Uterus (tissue), 2 donors: ENCODE measurements at regions not wholly inside any gene's neighbourhood (a gene's known extent, or its start where the extent isn't known, plus 50 kb on each side); places are given as distances from the start of the nearest gene placed in this dataset.

Experiments used
- CTCF ChIP-seq, 4 experiments: fragments of 200-600 bp in 2 of 4; fragments of 450-650 bp in 2 of 4; sonication (generic) in 2 of 4; IDR thresholded peaks; one replicate each; pipeline ENCODE4 v1.5.1; 2016 to 2019; ENCODE audit warnings: antibody characterized with exemption in 4 of 4, mild to moderate bottlenecking in 2 of 4, moderate library complexity in 1 of 4
- POLR2A ChIP-seq, 2 donors: fragments of 450-650 bp; IDR thresholded peaks; one replicate each; pipeline ENCODE4 v1.6.1; 2016; ENCODE audit warnings: antibody characterized with exemption in 2 of 2, mild to moderate bottlenecking in 1 of 2, moderate library complexity in 1 of 2

GRCh38 chr9:108133680-108134079 is 644.1 kb upstream of the KLF4 start:
- TF ChIP-seq CTCF (IDR thresholded peaks at IDR 0.05) (no peak), POLR2A (IDR thresholded peaks at IDR 0.05) (no peak)
